ENCODE measurements at regions not wholly inside any gene's neighbourhood (a gene's known extent, or its start where the extent isn't known, plus 50 kb on each side); places are given as distances from the start of the nearest gene placed in this dataset.
"Not testable (repeated sequence)": the region's sequence is repeated elsewhere in the genome, so short reads cannot be mapped to it uniquely, and the experiment has no call there.

GRCh38 chr2:18309188-18309587 is 251.3 kb downstream of the RDH14 start:
- DNase-seq: no peak

- no peak for DNase-seq
These were observed 255.6 kb downstream of the RDH14 start for GRCh38 chr2:18304849-18305248.

- DNase-seq: no peak
These were observed 258.9 kb downstream of the RDH14 start for GRCh38 chr2:18301421-18302139.

GRCh38 chr2:18299423-18300212 is 260.8 kb downstream of the RDH14 start:
- no peak for DNase-seq

- no peak for DNase-seq
These were observed 262.9 kb downstream of the RDH14 start for GRCh38 chr2:18297534-18298058.

- DNase-seq: no peak
These were observed 270.1 kb downstream of the RDH14 start for GRCh38 chr2:18290386-18290785.

- DNase-seq: no peak
These were observed 273.6 kb downstream of the RDH14 start for GRCh38 chr2:18286897-18287296.

- no peak for DNase-seq
These were observed 276.1 kb downstream of the RDH14 start for GRCh38 chr2:18284331-18284730.

GRCh38 chr2:18282026-18282425 is 278.4 kb downstream of the RDH14 start:
- no peak for DNase-seq

- DNase-seq: no peak
These were observed 283.8 kb downstream of the RDH14 start for GRCh38 chr2:18276583-18277075.

GRCh38 chr2:18273205-18273604 is 287.2 kb downstream of the RDH14 start:
- no peak for DNase-seq

GRCh38 chr2:18272148-18272494 is 288.3 kb downstream of the RDH14 start:
- DNase-seq: no peak

- DNase-seq: no peak
These were observed 288.9 kb downstream of the RDH14 start for GRCh38 chr2:18271370-18272147.

- DNase-seq: no peak
These were observed 292.1 kb downstream of the RDH14 start for GRCh38 chr2:18268400-18268799.

GRCh38 chr2:18267501-18267900 is 293.0 kb downstream of the RDH14 start:
- no peak for DNase-seq

- DNase-seq: not testable (repeated sequence)
These were observed 293.8 kb downstream of the RDH14 start for GRCh38 chr2:18266699-18267098.

- DNase-seq: no peak
These were observed 294.6 kb downstream of the RDH14 start for GRCh38 chr2:18265614-18266586.

- no peak for DNase-seq
These were observed 297.9 kb downstream of the RDH14 start for GRCh38 chr2:18262601-18263000.

GRCh38 chr2:18253686-18254197 is 306.7 kb downstream of the RDH14 start:
- DNase-seq: no peak

GRCh38 chr2:18251486-18251885 is 309.0 kb downstream of the RDH14 start:
- DNase-seq: no peak

- DNase-seq: no peak
These were observed 313.0 kb downstream of the RDH14 start for GRCh38 chr2:18247282-18248110.

Data from stimulated activated CD4-positive, alpha-beta T cell treated with anti-CD3 and anti-CD28 coated beads, Interleukin-4, amount 100 ng/mL, for 24 hours (primary cell).